HEK293 (cell line): ENCODE measurements at regions not wholly inside any gene's neighbourhood (a gene's known extent, or its start where the extent isn't known, plus 50 kb on each side); places are given as distances from the start of the nearest gene placed in this dataset.

Experiments
- CTCF ChIA-PET: fragments of 350-600 bp; formaldehyde crosslinking; extraction: SDS; loops from one replicate; lab custom pipeline; 2021; ENCODE audit warnings: antibody characterized with exemption; lab: Yijun Ruan, JAX
- POLR2A ChIA-PET: fragments of 300-600 bp; formaldehyde crosslinking; extraction: SDS; loops from one replicate; lab custom pipeline; 2020; ENCODE audit warnings: antibody characterized with exemption, inconsistent platforms; lab: Yijun Ruan, JAX
- H3K27ac ChIP-seq: fragments of 200-500 bp; sonication (Bioruptor generic); 2 replicates; pipeline ENCODE4 v1.5.1; 2014; ENCODE audit warnings: low read depth, low read length, control low read depth, inconsistent platforms; ENCODE audit errors: extremely low read depth
- H3K36me3 ChIP-seq, 2 experiments: fragments of 200-500 bp in 1 of 2; sonication (Bioruptor generic) in 1 of 2; 1 replicate in 1 of 2; 2 replicates in 1 of 2; pipeline ENCODE4 v1.5.1; 2014 to 2017; ENCODE audit warnings: inconsistent platforms in 2 of 2, low read length in 2 of 2; ENCODE audit not compliant: control insufficient read depth in 2 of 2, insufficient read depth in 1 of 2
- H3K4me1 ChIP-seq: fragments of 200-500 bp; sonication (Bioruptor generic); 2 replicates; pipeline ENCODE4 v1.5.1; 2014; ENCODE audit warnings: mild to moderate bottlenecking, low read length, inconsistent platforms; ENCODE audit not compliant: control insufficient read depth, insufficient read depth
- H3K4me3 ChIP-seq: 2 replicates; pipeline ENCODE4 v1.5.1; 2011; ENCODE audit warnings: low read depth, mild to moderate bottlenecking, control low read depth, low read length, moderate library complexity
- H3K9me3 ChIP-seq: fragments of 200-500 bp; sonication (Bioruptor generic); 2 replicates; pipeline ENCODE4 v1.5.1; 2014; ENCODE audit warnings: low read depth, low read length, inconsistent platforms; ENCODE audit not compliant: control insufficient read depth, insufficient read depth
- BCL11A ChIP-seq: fragments of 450-650 bp; formaldehyde crosslinking; IDR thresholded peaks from 2 replicates; pipeline ENCODE4 v1.5.1; 2016; ENCODE audit warnings: low read depth, missing biosample characterization, missing genetic modification characterization
- BCL11B ChIP-seq: fragments of 450-650 bp; formaldehyde crosslinking; IDR thresholded peaks from 2 replicates; pipeline ENCODE4 v1.5.1; 2016; ENCODE audit warnings: low read depth, missing biosample characterization, missing genetic modification characterization
- EGR2 ChIP-seq: fragments of 450-650 bp; formaldehyde crosslinking; IDR thresholded peaks from 2 replicates; pipeline ENCODE4 v1.5.1; 2016; ENCODE audit warnings: low read depth, missing biosample characterization, missing genetic modification characterization
- GLI4 ChIP-seq: fragments of 450-650 bp; formaldehyde crosslinking; IDR thresholded peaks from 2 replicates; pipeline ENCODE4 v1.5.1; 2016; ENCODE audit warnings: missing biosample characterization, missing genetic modification characterization
- KLF10 ChIP-seq: fragments of 450-650 bp; IDR thresholded peaks from 2 replicates; pipeline ENCODE4 v1.5.1; 2018; ENCODE audit warnings: missing biosample characterization, mild to moderate bottlenecking, missing genetic modification characterization
- SALL2 ChIP-seq: fragments of 450-650 bp; formaldehyde crosslinking; IDR thresholded peaks from 2 replicates; pipeline ENCODE4 v1.5.0; 2017; ENCODE audit warnings: missing biosample characterization, mild to moderate bottlenecking, missing genetic modification characterization, borderline replicate concordance
- SETDB1 ChIP-seq: IDR thresholded peaks from one replicate; pipeline ENCODE4 v1.6.1; 2017; ENCODE audit warnings: mild to moderate bottlenecking, low read length, moderate library complexity, mixed read lengths; ENCODE audit not compliant: insufficient read length
- ZBTB20 ChIP-seq: fragments of 450-650 bp; formaldehyde crosslinking; IDR thresholded peaks from 2 replicates; pipeline ENCODE4 v1.5.1; 2016; ENCODE audit warnings: missing biosample characterization, missing genetic modification characterization
- ZBTB21 ChIP-seq: fragments of 450-650 bp; formaldehyde crosslinking; IDR thresholded peaks from 2 replicates; pipeline ENCODE4 v1.5.1; 2017; ENCODE audit warnings: missing biosample characterization, missing genetic modification characterization
- ZFP41 ChIP-seq: fragments of 450-650 bp; formaldehyde crosslinking; IDR thresholded peaks from 2 replicates; pipeline ENCODE4 v1.5.1; 2016; ENCODE audit warnings: missing biosample characterization, missing genetic modification characterization, borderline replicate concordance
- ZNF202 ChIP-seq: fragments of 450-650 bp; formaldehyde crosslinking; IDR thresholded peaks from 2 replicates; pipeline ENCODE4 v1.5.1; 2016; ENCODE audit warnings: missing biosample characterization, missing genetic modification characterization, borderline replicate concordance
- ZNF214 ChIP-seq: fragments of 450-650 bp; formaldehyde crosslinking; IDR thresholded peaks from 2 replicates; pipeline ENCODE4 v1.5.1; 2017; ENCODE audit warnings: missing biosample characterization, mild to moderate bottlenecking, missing genetic modification characterization, borderline replicate concordance
- ZNF24 ChIP-seq: fragments of 450-650 bp; formaldehyde crosslinking; IDR thresholded peaks from 2 replicates; pipeline ENCODE4 v1.5.1; 2016; ENCODE audit warnings: missing biosample characterization, missing genetic modification characterization
- ZNF274 ChIP-seq, 2 experiments: fragments of 200-500 bp in 1 of 2; fragments of 450-650 bp in 1 of 2; sonication (Bioruptor generic) in 1 of 2; formaldehyde crosslinking in 1 of 2; IDR thresholded peaks; 2 replicates each; pipeline versions ENCODE4 v1.5.1 to v1.6.1; 2014 to 2016; ENCODE audit warnings: borderline replicate concordance in 1 of 2, inconsistent platforms in 1 of 2, low read length in 1 of 2, missing biosample characterization in 1 of 2, missing genetic modification characterization in 1 of 2
- ZNF544 ChIP-seq: fragments of 450-650 bp; formaldehyde crosslinking; IDR thresholded peaks from 2 replicates; pipeline ENCODE4 v1.5.0; 2017; ENCODE audit warnings: missing biosample characterization, missing genetic modification characterization
- ZNF571 ChIP-seq: fragments of 450-650 bp; formaldehyde crosslinking; IDR thresholded peaks from 2 replicates; pipeline ENCODE4 v1.5.0; 2017; ENCODE audit warnings: missing biosample characterization, missing genetic modification characterization
- ZNF596 ChIP-seq: fragments of 450-650 bp; IDR thresholded peaks from 2 replicates; pipeline ENCODE4 v1.5.0; 2018; ENCODE audit warnings: missing biosample characterization, mild to moderate bottlenecking, missing genetic modification characterization, moderate library complexity
- ZNF626 ChIP-seq: fragments of 450-650 bp; sonication (Bioruptor Pico); formaldehyde crosslinking; IDR thresholded peaks from 2 replicates; pipeline ENCODE4 v1.5.1; 2018; ENCODE audit warnings: missing biosample characterization, missing genetic modification characterization, inconsistent platforms
- ZNF785 ChIP-seq: fragments of 450-650 bp; formaldehyde crosslinking; IDR thresholded peaks from 2 replicates; pipeline ENCODE4 v1.5.1; 2016; ENCODE audit warnings: missing biosample characterization, missing genetic modification characterization
- ZNF843 ChIP-seq: fragments of 450-650 bp; formaldehyde crosslinking; IDR thresholded peaks from 2 replicates; pipeline ENCODE4 v1.5.1; 2016; ENCODE audit warnings: missing biosample characterization, missing genetic modification characterization
- ZSCAN23 ChIP-seq: fragments of 450-650 bp; formaldehyde crosslinking; IDR thresholded peaks from 2 replicates; pipeline ENCODE4 v1.5.1; 2016; ENCODE audit warnings: missing biosample characterization, missing genetic modification characterization
- TF ChIP-seq, protein P1 (sequence below): fragments of 450-650 bp; formaldehyde crosslinking; IDR thresholded peaks from 2 replicates; pipeline ENCODE4; 2016; ENCODE audit warnings: missing biosample characterization, missing genetic modification characterization
- TF ChIP-seq, protein P2 (sequence below): fragments of 450-650 bp; formaldehyde crosslinking; IDR thresholded peaks from 2 replicates; pipeline ENCODE4 v1.5.1; 2016; ENCODE audit warnings: missing biosample characterization, missing genetic modification characterization
- TF ChIP-seq, protein P3 (sequence below): fragments of 450-650 bp; formaldehyde crosslinking; IDR thresholded peaks from 2 replicates; pipeline ENCODE4 v1.5.1; 2016; ENCODE audit warnings: missing biosample characterization, missing genetic modification characterization
- TF ChIP-seq, protein P4 (sequence below): fragments of 450-650 bp; formaldehyde crosslinking; IDR thresholded peaks from 2 replicates; pipeline ENCODE4 v1.5.1; 2017; ENCODE audit warnings: missing biosample characterization, mild to moderate bottlenecking, missing genetic modification characterization, moderate library complexity
- TF ChIP-seq, protein P5 (sequence below): fragments of 450-650 bp; formaldehyde crosslinking; IDR thresholded peaks from 2 replicates; pipeline ENCODE4 v1.5.1; 2016; ENCODE audit warnings: missing biosample characterization, missing genetic modification characterization

DNA sequence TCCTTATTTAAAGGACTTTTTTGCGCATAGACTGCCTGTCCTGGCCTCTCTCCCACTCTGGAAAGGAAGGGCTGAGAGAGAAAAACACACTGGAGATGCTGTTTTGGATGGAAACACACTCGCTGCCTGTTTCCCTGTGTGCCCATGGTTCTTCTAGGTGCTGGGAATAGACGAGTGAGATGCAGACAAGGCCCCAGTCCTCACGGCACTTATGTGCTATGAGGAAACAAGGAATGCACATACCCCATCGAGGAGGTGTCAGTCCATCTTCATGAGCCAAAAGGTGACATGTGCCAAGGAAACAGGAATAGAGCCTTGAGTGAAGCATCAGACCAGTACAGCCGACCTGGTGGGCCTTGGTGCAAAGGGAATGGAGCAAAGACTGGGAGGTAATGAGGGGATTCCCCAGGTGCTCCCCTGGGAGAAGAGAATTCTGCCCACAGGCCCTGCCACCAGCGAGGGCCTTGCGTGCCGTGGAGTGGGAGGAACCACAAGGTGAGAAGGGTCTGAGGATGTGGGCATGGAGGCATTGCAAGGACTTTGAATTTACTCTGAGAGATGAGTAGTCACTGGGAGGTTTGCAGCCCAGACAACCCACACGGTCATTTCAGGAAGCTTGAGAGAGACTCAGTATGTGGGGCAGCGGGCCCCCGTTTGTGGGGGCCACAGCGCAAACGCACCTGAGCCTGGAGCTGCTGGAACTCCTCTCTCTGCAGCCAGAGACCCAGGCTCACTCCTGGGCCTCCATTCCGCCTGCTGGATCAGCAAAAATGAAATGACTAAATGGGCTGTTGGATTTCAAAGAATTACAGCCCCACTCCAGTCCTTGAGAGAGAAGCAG, 197.5 kb upstream of the COPS8 start:
- H3K36me3 ChIP-seq: no peaks in the 10 kb centered on the region
- H3K4me3 ChIP-seq: no peak overlapping the region
- ChIA-PET CTCF (no interaction called here), POLR2A (no interaction called here)
- no peaks in the 10 kb centered on the region for H3K4me1 ChIP-seq
- no peaks in the 10 kb centered on the region for H3K9me3 ChIP-seq
- TF ChIP-seq, protein P1, sequence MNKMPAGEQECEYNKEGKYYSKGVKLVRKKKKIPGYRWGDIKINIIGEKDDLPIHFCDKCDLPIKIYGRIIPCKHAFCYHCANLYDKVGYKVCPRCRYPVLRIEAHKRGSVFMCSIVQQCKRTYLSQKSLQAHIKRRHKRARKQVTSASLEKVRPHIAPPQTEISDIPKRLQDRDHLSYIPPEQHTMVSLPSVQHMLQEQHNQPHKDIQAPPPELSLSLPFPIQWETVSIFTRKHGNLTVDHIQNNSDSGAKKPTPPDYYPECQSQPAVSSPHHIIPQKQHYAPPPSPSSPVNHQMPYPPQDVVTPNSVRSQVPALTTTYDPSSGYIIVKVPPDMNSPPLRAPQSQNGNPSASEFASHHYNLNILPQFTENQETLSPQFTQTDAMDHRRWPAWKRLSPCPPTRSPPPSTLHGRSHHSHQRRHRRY (tag by site-specific recombination): no peak
- TF ChIP-seq, protein P2, sequence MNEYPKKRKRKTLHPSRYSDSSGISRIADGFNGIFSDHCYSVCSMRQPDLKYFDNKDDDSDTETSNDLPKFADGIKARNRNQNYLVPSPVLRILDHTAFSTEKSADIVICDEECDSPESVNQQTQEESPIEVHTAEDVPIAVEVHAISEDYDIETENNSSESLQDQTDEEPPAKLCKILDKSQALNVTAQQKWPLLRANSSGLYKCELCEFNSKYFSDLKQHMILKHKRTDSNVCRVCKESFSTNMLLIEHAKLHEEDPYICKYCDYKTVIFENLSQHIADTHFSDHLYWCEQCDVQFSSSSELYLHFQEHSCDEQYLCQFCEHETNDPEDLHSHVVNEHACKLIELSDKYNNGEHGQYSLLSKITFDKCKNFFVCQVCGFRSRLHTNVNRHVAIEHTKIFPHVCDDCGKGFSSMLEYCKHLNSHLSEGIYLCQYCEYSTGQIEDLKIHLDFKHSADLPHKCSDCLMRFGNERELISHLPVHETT (tag by site-specific recombination): no peak
- TF ChIP-seq ZNF274 (IDR thresholded peaks at IDR 0.05; ENCODE audit: low read length): no peak
- no peak for TF ChIP-seq ZNF274 (tag by site-specific recombination; IDR thresholded peaks at IDR 0.05; ENCODE audit: borderline replicate concordance)
- TF ChIP-seq SETDB1: no peak
- no peak for TF ChIP-seq SALL2 (tag by site-specific recombination)
- TF ChIP-seq ZFP41: no peak
- no peak for TF ChIP-seq EGR2 (tag by site-specific recombination)
- TF ChIP-seq ZBTB20 (tag by site-specific recombination): no peak
- TF ChIP-seq, protein P3, sequence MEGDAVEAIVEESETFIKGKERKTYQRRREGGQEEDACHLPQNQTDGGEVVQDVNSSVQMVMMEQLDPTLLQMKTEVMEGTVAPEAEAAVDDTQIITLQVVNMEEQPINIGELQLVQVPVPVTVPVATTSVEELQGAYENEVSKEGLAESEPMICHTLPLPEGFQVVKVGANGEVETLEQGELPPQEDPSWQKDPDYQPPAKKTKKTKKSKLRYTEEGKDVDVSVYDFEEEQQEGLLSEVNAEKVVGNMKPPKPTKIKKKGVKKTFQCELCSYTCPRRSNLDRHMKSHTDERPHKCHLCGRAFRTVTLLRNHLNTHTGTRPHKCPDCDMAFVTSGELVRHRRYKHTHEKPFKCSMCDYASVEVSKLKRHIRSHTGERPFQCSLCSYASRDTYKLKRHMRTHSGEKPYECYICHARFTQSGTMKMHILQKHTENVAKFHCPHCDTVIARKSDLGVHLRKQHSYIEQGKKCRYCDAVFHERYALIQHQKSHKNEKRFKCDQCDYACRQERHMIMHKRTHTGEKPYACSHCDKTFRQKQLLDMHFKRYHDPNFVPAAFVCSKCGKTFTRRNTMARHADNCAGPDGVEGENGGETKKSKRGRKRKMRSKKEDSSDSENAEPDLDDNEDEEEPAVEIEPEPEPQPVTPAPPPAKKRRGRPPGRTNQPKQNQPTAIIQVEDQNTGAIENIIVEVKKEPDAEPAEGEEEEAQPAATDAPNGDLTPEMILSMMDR (tag by site-specific recombination): no peak
- TF ChIP-seq, protein P4, sequence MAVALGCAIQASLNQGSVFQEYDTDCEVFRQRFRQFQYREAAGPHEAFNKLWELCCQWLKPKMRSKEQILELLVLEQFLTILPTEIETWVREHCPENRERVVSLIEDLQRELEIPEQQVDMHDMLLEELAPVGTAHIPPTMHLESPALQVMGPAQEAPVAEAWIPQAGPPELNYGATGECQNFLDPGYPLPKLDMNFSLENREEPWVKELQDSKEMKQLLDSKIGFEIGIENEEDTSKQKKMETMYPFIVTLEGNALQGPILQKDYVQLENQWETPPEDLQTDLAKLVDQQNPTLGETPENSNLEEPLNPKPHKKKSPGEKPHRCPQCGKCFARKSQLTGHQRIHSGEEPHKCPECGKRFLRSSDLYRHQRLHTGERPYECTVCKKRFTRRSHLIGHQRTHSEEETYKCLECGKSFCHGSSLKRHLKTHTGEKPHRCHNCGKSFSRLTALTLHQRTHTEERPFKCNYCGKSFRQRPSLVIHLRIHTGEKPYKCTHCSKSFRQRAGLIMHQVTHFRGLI: no peak
- no peak for TF ChIP-seq ZBTB21 (tag by site-specific recombination)
- no peak for TF ChIP-seq ZNF843 (tag by site-specific recombination)
- no peak for TF ChIP-seq GLI4 (tag by site-specific recombination)
- TF ChIP-seq ZNF24 (tag by site-specific recombination): no peak
- no peak overlapping the region for H3K27ac ChIP-seq

DNA sequence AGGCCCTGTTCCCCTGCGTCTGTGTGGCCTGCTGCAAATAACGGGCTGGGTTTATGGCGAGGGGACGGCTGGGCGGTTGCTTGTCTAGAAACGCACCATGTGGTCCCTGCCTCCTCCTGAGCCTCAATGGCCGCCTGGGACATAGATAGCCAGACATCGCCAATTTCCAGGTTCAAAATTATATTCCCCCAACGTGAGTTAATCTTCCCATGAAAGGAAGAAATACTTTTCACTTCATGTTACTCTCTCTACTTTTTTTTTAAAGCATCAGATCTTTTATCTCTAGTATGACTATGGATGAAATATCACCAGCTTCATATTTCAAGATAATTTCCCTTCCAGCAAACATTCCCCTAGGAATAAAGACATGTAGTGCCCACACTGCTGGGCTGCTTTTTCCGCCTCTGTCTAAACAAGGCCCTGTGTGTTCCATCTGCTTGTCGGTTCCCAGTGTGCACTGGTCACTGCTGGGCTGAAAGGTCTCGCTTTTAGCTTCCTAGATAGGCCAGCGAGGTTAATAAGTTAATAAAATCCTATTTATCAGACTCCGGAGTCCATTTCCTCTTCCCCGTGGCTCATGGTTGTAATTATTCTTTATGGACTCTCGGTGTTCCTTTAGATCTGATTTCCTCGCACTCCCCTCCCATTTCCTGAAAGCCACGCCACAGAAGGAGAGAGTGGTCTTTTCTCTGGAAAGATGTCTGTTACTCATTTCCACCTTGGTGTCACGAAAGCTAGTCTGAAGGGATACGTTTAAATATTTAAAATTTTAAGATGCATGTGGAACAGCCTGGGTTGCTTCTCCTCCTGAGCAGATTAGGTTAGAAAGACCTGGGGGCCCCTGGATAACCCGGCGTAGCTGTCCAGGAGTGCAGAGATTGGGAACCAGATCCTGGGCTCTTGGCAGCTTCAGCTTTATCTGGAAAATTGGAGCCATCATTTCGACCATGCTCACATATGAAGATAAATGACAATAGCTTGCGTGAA, 196.6 kb upstream of the COPS8 start:
- POLR2A ChIA-PET: no interaction called here
- no peak overlapping the region for H3K27ac ChIP-seq
- no peak for TF ChIP-seq KLF10
- TF ChIP-seq BCL11B: no peak
- no peak for TF ChIP-seq ZNF596
- TF ChIP-seq BCL11A (tag by site-specific recombination): no peak
- TF ChIP-seq ZNF202 (tag by site-specific recombination): no peak
- no peak for TF ChIP-seq ZNF544
- TF ChIP-seq ZNF626 (tag by site-specific recombination): no peak
- no peak for TF ChIP-seq ZNF571 (tag by site-specific recombination)
- TF ChIP-seq ZSCAN23 (tag by site-specific recombination): no peak
- TF ChIP-seq ZNF785: no peak
- no peak for TF ChIP-seq ZNF214 (tag by site-specific recombination)
- TF ChIP-seq, protein P5, sequence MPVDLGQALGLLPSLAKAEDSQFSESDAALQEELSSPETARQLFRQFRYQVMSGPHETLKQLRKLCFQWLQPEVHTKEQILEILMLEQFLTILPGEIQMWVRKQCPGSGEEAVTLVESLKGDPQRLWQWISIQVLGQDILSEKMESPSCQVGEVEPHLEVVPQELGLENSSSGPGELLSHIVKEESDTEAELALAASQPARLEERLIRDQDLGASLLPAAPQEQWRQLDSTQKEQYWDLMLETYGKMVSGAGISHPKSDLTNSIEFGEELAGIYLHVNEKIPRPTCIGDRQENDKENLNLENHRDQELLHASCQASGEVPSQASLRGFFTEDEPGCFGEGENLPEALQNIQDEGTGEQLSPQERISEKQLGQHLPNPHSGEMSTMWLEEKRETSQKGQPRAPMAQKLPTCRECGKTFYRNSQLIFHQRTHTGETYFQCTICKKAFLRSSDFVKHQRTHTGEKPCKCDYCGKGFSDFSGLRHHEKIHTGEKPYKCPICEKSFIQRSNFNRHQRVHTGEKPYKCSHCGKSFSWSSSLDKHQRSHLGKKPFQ (tag by site-specific recombination): no peak

More for the DNA sequence above, 196.6 kb upstream of the COPS8 start:
- no peak overlapping the region for H3K4me3 ChIP-seq
- no peaks in the 10 kb centered on the region for H3K4me1 ChIP-seq
- no peaks in the 10 kb centered on the region for H3K36me3 ChIP-seq
- H3K9me3 ChIP-seq: no peaks in the 10 kb centered on the region
- CTCF ChIA-PET: no interaction called here
